CMK (cell line): ENCODE measurements at regions not wholly inside any gene's neighbourhood (a gene's known extent, or its start where the extent isn't known, plus 50 kb on each side); places are given as distances from the start of the nearest gene placed in this dataset.

ENCODE experiments used
- DNase-seq: peaks from one replicate; pipeline ENCODE4 v3.0.0-alpha.2; 2010; ENCODE audit warnings: low read depth

GRCh38 chr16:6932871-6933385 lies 399.7 kb upstream of the RBFOX1 start:
- no peak for DNase-seq

DNA sequence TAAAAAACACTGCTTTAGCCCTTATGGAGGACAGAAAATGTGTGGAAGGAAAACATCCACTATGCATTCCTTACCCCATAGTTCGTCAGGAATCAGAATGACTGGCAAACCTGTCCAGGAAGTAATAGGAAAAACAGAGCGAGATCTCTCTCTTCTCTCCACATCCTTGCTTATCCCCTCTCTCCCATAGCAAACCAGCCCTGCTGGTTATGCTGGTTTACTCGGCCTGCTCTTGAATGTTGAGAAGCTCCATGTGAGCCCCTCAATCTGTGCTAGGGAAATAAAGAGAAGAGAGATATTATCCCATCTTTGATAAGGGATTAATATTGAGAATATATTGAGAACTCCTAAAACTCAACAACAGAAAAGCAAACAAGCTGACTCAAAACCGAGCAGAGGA lies 402.8 kb upstream of the RBFOX1 start:
- DNase-seq: no peak

GRCh38 chr16:6926762-6927161 lies 405.9 kb upstream of the RBFOX1 start:
- DNase-seq: no peak

DNA sequence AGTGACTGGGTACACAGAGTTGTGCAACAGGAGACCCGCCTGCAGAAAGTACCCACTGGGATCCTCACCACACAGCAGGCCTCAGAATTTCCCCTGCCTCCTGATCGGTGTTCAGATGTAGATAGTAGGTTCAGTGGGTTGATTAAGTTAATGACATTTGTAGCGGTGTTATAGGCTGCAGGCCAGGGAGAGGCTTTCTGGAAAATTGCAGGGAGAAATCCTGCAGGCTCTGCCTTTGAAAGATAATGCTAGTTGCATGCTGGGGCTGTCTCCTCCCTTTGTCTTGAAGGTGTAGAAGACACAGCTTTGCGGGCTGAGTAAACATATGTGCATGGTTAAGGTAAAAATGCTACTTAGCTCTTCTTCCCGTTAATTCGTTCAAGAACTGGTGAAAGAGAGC lies 406.3 kb upstream of the RBFOX1 start:
- DNase-seq: no peak

DNA sequence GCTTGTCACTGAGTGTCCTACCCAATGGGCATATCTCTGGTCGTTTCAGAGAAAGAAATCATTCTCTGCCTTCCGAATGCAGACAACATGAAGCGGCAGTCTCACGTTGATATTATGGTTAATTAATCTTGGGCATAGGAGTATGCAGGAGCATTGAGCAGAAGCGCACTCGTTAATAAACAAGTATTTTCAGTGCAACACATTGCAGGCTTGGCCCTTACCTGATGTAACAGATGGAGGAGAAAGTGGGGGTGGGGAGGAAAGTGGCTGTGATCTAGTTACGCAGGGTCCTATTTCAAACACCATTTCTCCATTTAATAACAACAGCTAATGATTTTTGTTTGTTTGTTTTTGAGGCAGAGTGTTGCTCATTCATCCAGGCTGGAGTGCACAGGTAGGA lies 414.0 kb upstream of the RBFOX1 start:
- DNase-seq: no peak

DNA sequence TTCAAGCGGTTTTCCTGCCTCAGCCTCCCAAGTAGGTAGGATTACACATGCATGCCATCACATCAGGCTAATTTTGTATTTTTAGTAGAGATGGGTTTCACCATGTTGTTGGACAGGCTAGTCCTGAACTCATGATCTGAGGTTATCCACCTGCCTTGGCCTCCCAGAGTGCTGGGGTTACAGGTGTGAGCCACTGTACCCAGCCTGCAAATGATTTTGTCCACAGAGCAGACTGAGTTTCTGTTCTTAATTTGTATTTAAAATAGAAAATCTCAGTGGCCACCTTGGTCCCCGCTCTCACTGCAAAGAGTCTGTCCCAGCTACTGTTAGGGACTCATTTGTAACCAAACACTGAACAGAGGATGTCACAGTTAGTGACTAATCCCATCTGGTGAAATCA lies 415.7 kb upstream of the RBFOX1 start:
- DNase-seq: no peak

DNA sequence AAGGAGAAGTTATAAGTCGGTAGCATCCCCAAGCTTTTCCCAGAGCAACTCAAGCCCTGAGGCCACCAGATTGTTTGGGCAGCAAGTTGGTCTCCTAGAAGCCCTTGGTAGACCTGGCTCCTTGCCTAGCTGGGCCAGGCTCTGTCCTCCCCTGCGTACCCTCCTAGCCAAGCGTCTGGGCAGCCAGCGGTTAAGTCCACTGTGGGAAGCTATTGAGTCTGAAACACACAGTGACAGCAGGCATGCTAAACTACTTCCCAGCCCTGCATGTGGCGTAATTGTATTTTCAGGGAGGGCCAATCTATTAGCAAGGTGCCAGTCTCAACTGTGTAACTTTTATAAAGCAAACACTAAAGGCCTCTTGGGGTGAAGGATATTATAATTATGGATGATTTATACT lies 419.1 kb upstream of the RBFOX1 start:
- no peak for DNase-seq

DNA sequence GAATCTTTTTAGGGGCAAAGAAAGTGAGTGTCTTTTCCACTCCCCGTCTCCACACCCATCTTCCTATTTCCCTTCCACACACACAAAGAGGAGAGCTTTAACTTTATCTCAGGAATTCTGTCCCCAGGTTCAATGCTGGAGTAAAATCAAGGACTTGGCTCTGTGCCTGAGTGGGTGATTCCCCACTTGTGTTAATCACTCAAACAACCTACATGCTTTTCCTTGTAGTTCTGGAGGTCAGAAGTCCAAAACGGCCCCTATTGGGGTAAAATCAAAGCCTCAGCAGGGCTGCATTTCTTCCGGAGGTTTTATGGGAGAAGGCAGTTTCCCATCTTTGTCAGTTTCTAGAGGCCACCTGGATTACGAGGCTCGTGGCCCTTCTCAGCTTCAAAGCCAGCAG lies 422.3 kb upstream of the RBFOX1 start:
- DNase-seq: no peak

DNA sequence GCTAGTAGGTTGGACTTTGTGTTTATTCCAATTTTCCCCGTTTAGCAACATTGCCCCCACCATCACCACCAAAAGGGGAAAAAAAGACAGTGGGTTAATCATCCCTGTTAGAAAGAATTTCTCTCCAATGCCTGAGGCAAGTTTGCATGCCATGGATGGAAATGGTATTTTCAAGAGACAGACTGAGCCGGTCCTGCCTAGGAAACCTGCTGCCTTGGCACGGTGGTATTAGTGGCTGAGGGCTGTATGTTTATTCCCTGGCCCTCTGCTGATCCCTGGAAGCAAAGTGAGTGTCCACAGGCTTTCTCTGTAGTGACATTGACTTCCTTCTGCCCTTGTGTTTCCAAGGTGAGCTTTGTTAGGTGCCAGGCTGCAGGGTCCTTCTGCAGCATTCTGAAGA lies 427.0 kb upstream of the RBFOX1 start:
- DNase-seq: no peak

- no peak for DNase-seq
These were observed 429.0 kb upstream of the RBFOX1 start for GRCh38 chr16:6903671-6904070.

DNA sequence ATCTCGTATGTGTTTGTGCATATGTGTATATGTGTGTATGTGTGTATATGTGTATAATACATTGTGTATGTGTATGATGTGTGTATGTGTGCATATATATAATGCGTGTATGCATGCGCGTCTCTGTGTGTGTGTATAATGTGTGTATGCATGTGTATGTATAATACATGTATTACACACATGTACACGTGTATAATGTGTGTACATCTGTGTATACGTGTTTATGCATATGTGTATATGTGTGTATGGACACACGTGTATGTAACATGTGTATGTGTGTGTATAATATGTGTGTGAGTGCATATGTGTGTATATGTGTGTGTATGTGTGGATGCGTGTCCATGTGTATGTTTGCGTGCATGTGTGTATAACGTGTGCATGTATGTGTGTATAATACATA lies 433.7 kb upstream of the RBFOX1 start:
- no peak for DNase-seq

DNA sequence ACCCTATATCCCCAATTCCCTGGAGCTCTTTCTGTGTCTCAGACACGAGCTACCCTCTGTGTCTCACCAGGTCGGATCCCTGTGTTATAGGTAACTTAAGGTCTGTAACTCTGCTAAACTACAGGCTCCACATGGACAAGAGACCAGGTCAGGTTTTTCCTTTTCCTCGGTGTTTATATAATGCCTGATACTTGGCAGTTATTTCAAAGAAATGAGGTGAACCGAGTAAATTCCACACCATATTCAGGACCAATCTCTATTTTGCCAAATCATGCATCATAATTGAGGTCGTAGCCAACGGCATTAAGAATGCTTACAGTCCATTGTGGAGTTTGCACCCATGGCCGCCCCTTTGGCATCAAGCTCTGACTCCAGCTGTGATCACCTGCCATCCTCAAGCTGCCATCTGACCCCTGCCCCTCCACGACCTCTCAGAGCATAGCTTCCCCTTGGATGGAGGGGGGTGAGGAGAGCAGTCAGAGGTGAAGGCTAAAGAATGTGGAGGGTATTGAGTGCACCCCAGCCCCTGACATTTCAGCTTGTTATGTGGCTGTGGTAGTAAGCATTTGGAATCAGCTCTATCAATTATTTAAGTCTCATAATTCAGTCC lies 434.7 kb upstream of the RBFOX1 start:
- no peak for DNase-seq

- DNase-seq: no peak
These were observed 439.7 kb upstream of the RBFOX1 start for GRCh38 chr16:6892966-6893365.

GRCh38 chr16:6891496-6891895 lies 441.1 kb upstream of the RBFOX1 start:
- DNase-seq: no peak

GRCh38 chr16:6888531-6888930 lies 444.1 kb upstream of the RBFOX1 start:
- DNase-seq: no peak

- no peak for DNase-seq
These were observed 448.6 kb upstream of the RBFOX1 start for GRCh38 chr16:6884002-6884401.

GRCh38 chr16:6880263-6880662 lies 452.4 kb upstream of the RBFOX1 start:
- no peak for DNase-seq

GRCh38 chr16:6864671-6865070 lies 468.0 kb upstream of the RBFOX1 start:
- no peak for DNase-seq

DNA sequence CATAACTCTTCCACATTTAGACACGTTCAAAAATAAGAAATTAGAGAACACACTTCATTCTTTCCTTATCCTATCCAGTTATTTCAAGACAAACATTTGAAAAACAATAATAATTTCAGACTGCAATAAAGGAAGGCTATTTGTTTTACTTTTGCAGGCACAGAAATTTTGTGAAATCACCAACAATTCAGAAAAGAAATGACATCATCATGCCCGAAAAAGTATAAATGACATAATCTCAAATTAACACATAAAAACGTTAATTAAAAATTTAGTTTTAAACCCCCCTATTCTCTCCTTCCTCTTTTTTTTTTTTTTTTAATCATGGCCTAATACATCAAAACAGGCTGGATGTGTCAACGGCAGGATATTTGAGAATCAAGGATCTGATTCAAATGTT lies 468.4 kb upstream of the RBFOX1 start:
- DNase-seq: no peak

- no peak for DNase-seq
These were observed 469.5 kb upstream of the RBFOX1 start for GRCh38 chr16:6863135-6863534.

DNA sequence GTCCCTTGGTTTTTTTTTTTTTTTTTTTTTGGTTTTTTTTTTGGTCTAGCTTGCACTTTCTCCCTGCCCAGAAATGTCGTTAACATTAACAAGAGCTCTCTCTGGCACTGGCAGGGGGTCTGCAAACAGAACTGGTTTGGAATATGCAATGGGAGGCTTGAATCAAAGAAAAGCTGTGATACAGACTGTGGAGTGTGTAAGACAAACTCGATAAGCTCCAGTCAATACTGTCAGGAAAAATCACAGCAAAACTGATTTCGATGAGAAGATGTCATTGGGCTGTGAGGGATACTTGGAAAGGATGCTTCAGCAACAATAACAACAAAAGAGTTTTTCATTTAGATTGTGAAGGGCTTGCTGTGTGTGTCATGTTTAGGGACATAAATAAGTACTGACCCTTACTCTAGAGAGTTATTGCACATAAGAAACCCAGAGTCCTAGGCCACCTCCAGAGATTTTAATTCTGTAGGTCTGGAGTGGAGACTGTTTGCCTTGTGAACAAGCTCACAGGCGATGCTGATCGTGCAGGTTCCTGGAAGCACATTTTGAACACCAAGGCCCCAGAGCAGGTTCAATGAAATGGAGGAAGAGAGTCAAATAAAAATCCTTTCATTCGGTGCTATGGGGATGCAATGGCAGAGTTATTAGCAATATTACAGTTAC lies 470.7 kb upstream of the RBFOX1 start:
- no peak for DNase-seq

DNA sequence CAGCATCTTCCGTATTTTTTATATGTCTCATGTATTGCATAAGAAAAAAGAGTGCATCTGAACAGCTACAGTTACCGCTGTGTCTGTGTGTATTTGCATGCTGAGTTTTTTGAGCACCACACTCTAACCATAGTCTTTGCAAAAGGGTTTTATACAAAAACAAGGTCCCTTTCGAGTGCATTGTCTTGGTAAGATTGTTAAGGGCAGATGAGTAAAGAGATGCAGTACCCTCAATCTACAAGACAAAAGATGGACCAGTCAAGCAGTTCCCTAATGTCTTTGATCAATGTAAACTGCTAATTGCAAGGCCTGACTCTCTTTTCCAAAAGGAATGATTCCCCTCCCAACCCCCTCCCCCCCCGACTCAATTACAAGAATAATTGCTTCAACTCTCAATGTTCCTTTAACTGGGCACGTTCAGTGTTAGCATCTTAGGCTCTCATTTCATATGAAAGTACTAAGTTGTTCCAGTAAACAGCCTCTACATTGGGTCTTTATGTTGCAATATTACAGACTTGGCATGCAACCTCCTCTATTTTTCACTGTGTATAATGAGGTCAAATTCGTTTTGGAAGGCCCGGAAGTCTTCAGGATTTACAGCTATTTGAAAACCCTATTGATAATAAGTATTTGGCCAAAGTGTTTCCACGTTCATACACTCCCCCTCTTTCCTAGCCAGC lies 471.4 kb upstream of the RBFOX1 start:
- DNase-seq: no peak

GRCh38 chr16:6857575-6857974 lies 475.1 kb upstream of the RBFOX1 start:
- no peak for DNase-seq

DNA sequence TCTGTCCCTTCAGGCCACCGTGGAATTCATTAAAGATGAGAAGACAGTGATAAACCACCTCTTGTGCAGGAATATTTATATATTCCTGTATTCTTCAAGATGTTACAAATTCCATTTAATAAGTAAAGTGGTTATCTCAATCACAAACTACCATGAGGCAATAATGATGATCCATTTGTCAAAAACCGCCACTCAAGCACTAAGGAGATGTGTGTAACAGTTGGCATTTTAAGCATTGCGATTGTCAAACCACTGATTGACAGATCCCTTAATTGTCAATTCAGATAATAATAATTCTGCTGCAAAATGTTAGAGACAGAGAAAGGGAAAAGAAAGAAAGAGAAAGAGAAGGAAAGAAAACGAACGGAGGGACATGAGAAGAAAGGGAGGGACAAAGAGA lies 476.1 kb upstream of the RBFOX1 start:
- DNase-seq: no peak
